ENCODE measurements at regions not wholly inside any gene's neighbourhood (a gene's known extent, or its start where the extent isn't known, plus 50 kb on each side); places are given as distances from the start of the nearest gene placed in this dataset.

DNA sequence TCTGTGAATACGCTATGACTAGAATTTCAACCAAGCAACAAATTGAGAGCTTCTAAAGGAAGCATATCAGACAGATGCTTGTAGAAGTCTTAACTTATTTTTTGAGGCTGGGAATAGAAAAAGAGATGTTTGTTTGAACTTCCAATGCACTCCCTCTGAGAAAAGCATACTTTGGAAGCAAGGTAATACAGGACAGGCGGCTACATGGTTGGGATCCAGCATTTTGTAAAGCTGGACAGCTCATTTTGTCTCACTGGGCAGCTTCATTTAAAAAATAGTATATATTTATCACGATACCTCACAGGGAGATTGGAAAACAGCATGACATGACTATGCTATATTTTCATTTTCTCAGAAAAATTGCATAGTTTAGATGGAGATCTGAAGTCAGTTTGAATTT, 821.3 kb upstream of the API5 start:
- DNase-seq (ENCODE audit: low read depth in 1 of 2, low spot score in 1 of 2): no peak
- H3K4me3 ChIP-seq (replicated peaks; ENCODE audit: insufficient read depth, low read length): no peak overlapping the region
- H3K27ac ChIP-seq (replicated peaks): no peak overlapping the region
- TF ChIP-seq SPI1 (IDR thresholded peaks at IDR 0.05; ENCODE audit: borderline replicate concordance, low read depth): no peak
- no peak for TF ChIP-seq POLR2AphosphoS5 (IDR thresholded peaks at IDR 0.05; ENCODE audit: low read depth)
- TF ChIP-seq, protein P1, sequence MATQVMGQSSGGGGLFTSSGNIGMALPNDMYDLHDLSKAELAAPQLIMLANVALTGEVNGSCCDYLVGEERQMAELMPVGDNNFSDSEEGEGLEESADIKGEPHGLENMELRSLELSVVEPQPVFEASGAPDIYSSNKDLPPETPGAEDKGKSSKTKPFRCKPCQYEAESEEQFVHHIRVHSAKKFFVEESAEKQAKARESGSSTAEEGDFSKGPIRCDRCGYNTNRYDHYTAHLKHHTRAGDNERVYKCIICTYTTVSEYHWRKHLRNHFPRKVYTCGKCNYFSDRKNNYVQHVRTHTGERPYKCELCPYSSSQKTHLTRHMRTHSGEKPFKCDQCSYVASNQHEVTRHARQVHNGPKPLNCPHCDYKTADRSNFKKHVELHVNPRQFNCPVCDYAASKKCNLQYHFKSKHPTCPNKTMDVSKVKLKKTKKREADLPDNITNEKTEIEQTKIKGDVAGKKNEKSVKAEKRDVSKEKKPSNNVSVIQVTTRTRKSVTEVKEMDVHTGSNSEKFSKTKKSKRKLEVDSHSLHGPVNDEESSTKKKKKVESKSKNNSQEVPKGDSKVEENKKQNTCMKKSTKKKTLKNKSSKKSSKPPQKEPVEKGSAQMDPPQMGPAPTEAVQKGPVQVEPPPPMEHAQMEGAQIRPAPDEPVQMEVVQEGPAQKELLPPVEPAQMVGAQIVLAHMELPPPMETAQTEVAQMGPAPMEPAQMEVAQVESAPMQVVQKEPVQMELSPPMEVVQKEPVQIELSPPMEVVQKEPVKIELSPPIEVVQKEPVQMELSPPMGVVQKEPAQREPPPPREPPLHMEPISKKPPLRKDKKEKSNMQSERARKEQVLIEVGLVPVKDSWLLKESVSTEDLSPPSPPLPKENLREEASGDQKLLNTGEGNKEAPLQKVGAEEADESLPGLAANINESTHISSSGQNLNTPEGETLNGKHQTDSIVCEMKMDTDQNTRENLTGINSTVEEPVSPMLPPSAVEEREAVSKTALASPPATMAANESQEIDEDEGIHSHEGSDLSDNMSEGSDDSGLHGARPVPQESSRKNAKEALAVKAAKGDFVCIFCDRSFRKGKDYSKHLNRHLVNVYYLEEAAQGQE (IDR thresholded peaks at IDR 0.05; ENCODE audit: insufficient replicate concordance, low read depth): no peak
- TF ChIP-seq, protein P2, sequence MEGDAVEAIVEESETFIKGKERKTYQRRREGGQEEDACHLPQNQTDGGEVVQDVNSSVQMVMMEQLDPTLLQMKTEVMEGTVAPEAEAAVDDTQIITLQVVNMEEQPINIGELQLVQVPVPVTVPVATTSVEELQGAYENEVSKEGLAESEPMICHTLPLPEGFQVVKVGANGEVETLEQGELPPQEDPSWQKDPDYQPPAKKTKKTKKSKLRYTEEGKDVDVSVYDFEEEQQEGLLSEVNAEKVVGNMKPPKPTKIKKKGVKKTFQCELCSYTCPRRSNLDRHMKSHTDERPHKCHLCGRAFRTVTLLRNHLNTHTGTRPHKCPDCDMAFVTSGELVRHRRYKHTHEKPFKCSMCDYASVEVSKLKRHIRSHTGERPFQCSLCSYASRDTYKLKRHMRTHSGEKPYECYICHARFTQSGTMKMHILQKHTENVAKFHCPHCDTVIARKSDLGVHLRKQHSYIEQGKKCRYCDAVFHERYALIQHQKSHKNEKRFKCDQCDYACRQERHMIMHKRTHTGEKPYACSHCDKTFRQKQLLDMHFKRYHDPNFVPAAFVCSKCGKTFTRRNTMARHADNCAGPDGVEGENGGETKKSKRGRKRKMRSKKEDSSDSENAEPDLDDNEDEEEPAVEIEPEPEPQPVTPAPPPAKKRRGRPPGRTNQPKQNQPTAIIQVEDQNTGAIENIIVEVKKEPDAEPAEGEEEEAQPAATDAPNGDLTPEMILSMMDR (IDR thresholded peaks at IDR 0.05; ENCODE audit: insufficient read depth, low read length): no peak
- no peak for TF ChIP-seq GABPA (IDR thresholded peaks at IDR 0.05; ENCODE audit: low read depth)
- H3K27me3 ChIP-seq (ENCODE audit: insufficient read depth, poor library complexity, severe bottlenecking): no peaks in the 10 kb centered on the region

DNA sequence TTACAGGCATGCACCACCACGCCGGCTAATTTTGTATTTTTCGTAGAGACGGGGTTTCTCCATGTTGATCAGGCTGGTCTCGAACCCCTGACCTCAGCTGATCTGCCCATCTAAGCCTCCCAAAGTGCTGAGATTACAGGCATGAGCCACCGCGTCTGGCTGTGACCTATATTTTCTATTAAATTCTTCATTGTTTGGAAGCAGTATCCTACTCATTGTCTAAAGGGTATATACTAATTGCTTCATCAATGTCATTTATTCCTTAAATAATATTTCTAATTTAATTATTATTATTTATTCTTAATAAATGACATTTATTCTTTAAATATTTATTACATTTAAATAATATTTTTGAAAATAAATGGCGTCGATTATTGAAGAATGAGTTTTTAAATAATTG, 817.3 kb upstream of the API5 start:
- Histone ChIP-seq H3K27me3 (ENCODE audit: insufficient read depth, poor library complexity, severe bottlenecking) (no peaks in the 10 kb centered on the region), H3K4me3 (replicated peaks; ENCODE audit: insufficient read depth, low read length) (no peak overlapping the region), H3K27ac (replicated peaks) (no peak overlapping the region)
- DNase-seq (ENCODE audit: low read depth in 1 of 2, low spot score in 1 of 2): no peak
- no peak for TF ChIP-seq SPI1 (IDR thresholded peaks at IDR 0.05; ENCODE audit: borderline replicate concordance, low read depth)
- TF ChIP-seq, protein P1 (IDR thresholded peaks at IDR 0.05; ENCODE audit: insufficient replicate concordance, low read depth): no peak
- TF ChIP-seq POLR2AphosphoS5 (IDR thresholded peaks at IDR 0.05; ENCODE audit: low read depth): no peak
- no peak for TF ChIP-seq GABPA (IDR thresholded peaks at IDR 0.05; ENCODE audit: low read depth)
- TF ChIP-seq, protein P2 (IDR thresholded peaks at IDR 0.05; ENCODE audit: insufficient read depth, low read length): no peak

DNA sequence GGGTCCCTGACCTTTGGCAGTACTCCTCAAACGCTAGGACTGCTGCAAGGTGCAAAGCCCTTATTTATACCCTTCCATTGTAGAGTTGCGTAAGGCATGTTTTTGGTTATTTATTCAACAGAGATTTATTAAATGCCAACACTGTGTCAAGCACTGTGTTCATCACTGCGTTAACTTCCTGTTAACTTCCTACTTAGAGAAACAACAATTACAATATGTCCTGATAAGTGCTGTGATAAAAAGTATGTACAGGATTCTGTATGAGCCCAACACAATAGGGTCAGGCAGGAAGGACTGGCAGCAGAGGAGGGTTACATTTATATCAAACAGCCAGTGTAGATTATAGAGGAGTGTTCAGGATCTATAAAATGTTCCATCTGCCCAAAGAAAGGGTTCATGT, 812.8 kb upstream of the API5 start:
- TF ChIP-seq SPI1 (IDR thresholded peaks at IDR 0.05; ENCODE audit: borderline replicate concordance, low read depth): no peak
- TF ChIP-seq, protein P2 (IDR thresholded peaks at IDR 0.05; ENCODE audit: insufficient read depth, low read length): no peak
- no peak overlapping the region for H3K4me3 ChIP-seq (replicated peaks; ENCODE audit: insufficient read depth, low read length)
- no peak overlapping the region for H3K27ac ChIP-seq (replicated peaks)
- no peak for DNase-seq (ENCODE audit: low read depth in 1 of 2, low spot score in 1 of 2)
- no peaks in the 10 kb centered on the region for H3K27me3 ChIP-seq (ENCODE audit: insufficient read depth, poor library complexity, severe bottlenecking)

DNA sequence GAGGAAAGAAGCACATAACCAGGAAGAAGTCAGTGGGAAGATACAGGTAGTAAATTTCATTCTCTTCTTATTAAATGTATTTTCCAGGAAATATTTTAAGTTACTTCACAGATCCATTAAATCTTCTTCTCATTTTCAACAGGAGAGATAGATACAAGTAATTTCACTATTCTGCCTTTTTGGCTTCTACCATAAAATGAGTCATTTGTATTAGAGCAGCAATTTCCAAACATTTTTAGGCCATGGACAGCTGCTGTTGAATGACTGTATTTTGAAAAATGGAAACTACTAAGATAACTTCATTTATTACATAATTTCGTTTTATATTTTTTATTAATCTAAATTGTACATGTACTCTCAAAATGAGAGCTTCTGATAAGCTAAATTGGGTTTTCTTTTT, 809.6 kb upstream of the API5 start:
- no peak overlapping the region for H3K4me3 ChIP-seq (replicated peaks; ENCODE audit: insufficient read depth, low read length)
- no peaks in the 10 kb centered on the region for H3K27me3 ChIP-seq (ENCODE audit: insufficient read depth, poor library complexity, severe bottlenecking)
- H3K27ac ChIP-seq (replicated peaks): no peak overlapping the region
- TF ChIP-seq POLR2AphosphoS5 (IDR thresholded peaks at IDR 0.05; ENCODE audit: low read depth) (no peak), SPI1 (IDR thresholded peaks at IDR 0.05; ENCODE audit: borderline replicate concordance, low read depth) (no peak), GABPA (IDR thresholded peaks at IDR 0.05; ENCODE audit: low read depth) (no peak)
- DNase-seq (ENCODE audit: low read depth in 1 of 2, low spot score in 1 of 2): no peak
